Fibroblast of skin of scalp (primary cell): ENCODE measurements at regions not wholly inside any gene's neighbourhood (a gene's known extent, or its start where the extent isn't known, plus 50 kb on each side); places are given as distances from the start of the nearest gene placed in this dataset.
"Not testable (repeated sequence)": the region's sequence is repeated elsewhere in the genome, so short reads cannot be mapped to it uniquely, and the experiment has no call there.

Source experiments
- DNase-seq: peaks from one replicate; pipeline ENCODE4 v3.0.0-alpha.2; 2013

DNA sequence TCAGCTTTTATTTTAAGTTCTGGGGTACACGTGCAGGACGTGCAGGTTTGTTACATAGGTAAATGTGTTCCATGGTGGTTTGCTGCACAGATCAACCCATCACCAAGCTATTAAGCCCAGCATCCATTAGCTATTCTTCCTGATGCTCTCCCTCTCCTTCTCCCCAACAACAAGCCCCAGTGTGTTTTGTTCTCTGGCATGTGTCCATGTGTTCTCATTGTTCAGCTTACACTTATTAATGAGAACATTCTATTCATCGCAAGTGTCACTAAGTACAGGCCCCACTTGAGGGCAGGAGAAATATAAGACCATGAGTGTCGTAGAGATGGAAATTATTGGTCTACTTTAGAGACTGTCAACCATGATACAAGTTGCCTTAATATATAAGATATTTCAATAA lies 615.1 kb downstream of the CDH8 start:
- DNase-seq = no peak

- DNase-seq = no peak
These were observed 616.4 kb downstream of the CDH8 start for GRCh38 chr16:61419791-61420190.

- not testable (repeated sequence) for DNase-seq
These were observed 617.4 kb downstream of the CDH8 start for GRCh38 chr16:61418802-61419201.

DNA sequence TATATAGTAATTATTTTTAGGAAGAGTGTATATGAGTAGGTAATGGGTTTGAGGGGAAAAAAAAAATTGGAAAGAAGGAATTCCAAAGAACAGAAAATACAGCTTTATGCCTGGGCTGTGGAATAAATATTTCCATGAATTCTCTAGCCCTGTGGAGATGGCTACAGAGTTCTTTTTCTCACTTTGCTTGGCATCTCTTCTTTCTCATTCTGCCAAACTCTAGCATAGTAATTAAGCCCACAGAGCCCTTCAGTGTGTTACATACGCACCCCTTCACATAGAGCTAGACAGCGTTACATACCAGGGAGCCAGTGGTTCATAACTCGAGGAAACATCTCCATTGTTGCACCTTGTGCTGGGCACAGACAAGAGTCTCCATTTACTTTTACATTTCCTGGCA lies 621.1 kb downstream of the CDH8 start:
- DNase-seq = no peak

GRCh38 chr16:61413021-61413420 lies 623.2 kb downstream of the CDH8 start:
- DNase-seq = no peak

DNA sequence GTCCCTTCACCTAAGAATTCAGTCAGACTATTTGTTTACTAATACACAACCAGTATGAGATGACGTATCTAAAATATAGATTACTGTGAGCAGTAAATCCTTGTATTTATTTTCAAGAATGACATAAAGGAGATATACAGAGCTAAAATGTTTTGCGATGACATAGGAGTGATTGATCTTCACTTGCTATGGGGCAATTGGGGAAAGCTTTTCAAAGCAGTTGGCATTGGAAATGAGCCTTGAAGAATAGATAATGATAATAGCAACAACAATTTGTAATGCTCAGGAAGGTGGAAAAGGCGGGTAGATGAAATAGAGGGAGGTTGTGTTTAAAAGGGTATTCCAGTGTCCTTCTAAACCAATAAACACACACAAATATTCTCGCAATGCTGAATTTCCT lies 623.7 kb downstream of the CDH8 start:
- DNase-seq = no peak

DNA sequence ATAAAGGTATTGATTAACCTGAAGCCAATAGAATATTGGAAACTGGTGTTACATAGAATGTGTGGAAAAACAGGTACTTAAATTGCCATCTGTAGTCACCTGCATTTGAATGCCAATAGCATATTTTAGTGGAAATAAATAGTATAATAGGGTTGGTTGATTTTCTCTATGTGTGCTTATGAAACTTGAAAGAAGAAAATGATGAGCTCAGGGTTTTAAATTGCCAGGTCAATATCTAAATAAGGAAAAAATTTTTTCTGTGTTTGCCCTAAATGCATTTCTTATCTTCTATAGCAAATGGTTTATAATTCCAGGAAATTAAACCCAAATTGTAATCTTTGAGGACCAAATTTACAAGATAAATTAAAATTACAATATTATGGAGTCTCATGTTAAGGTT lies 626.6 kb downstream of the CDH8 start:
- no peak for DNase-seq

DNA sequence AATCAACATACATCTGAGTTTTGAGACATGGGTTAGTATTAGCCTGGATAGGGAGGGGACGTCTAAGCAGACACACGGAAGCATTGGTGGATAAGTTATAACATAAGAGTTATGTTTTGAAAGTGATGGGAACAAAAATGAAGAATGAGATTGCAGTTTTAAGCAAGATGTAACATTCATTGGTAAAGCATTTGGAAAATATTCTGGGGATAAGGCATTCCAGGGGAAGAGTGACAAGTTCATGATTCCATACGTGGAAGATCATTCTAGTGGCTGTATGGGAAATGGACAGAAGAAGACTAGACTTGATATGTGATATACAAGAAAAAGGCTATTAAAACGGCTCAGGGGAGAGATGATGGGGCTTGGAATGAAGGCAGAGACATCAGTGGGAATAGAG lies 632.9 kb downstream of the CDH8 start:
- peak; percentile 10 for DNase-seq

DNA sequence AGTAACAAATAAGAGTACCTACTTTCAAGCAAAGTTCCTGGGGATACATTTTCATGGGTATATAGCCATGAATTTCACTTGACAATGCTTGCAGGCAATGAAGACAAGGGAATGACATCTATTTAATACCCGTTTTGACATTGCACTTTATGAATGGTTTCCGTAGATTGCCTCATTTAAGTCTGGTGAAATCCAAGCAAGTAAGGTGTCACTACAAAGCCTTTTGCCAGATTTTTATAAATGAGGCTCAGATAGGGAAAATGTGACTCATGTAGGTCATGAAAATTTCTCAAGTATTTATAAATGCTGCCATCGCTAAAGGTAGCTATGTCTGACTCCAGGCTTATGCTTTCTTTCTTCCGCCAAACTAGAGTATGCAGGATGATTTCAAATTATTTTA lies 644.3 kb downstream of the CDH8 start:
- DNase-seq = no peak

DNA sequence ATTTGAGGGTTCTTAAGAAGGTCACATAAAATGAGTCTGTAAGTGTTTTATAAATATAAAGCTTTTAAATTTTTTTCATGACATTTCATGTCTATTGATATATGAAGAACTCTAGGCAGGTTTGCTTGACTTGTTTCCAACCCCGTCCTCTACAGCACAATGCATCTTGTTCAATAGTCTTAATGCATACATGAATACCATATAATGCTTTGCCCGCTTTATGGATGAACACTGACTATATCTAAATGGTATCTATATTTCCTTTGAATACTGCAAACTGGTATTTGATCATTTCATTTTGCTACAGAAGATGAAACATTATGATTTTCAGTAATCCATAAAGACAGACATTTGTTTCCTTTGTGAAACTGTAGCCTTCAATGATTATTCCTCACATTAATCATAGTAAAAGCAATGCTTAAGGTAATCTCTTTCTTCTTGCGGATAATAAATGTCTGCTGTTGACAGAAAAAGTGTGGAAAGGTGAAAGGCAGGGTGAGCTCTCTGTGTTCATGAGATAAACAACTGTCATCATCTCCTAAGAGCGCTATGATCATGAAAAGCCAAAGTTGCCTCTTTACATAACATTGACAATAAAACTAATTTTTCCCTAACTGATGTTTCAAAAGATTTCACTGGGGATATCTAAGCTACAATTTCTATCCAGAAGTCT lies 645.1 kb downstream of the CDH8 start:
- no peak for DNase-seq

- DNase-seq = no peak
These were observed 650.7 kb downstream of the CDH8 start for GRCh38 chr16:61385392-61386071.

GRCh38 chr16:61382435-61382834 lies 653.8 kb downstream of the CDH8 start:
- DNase-seq = no peak

DNA sequence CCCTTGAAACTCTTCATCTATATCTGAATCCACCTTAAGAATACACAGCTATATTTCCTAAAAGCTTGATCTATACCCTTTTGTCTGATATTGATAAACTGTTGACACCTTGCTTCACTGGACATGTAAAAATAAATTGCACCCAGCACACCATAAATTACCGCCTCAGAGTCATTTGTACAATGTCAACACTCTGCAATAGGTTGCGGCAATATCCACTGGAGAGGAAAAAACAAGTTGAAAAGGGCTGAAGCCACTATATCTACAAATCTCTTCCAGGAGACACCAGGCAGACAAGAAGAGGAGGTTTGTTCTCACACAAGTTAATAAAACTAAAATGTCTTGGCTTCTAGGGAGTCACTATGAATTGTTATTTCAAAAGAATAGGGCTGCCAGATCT lies 656.9 kb downstream of the CDH8 start:
- no peak for DNase-seq

DNA sequence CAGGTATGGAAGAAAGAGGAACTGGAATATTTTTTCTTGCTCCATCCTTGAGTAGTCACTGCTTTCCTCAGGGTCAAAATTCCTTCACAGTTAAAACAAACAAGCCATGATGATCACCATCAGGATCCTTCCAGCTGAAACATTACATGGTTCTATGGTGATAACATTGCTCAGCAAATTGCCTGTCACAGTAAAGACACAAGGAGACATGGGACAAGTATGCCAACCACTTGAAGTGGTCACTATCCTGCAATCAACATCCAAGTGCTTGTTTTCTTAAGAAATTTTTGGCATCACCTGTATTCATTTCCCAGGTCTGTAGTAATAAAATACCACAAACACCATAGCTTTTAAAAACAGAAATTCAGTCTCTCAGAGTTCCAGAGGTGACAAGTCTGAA lies 662.2 kb downstream of the CDH8 start:
- DNase-seq = no peak

DNA sequence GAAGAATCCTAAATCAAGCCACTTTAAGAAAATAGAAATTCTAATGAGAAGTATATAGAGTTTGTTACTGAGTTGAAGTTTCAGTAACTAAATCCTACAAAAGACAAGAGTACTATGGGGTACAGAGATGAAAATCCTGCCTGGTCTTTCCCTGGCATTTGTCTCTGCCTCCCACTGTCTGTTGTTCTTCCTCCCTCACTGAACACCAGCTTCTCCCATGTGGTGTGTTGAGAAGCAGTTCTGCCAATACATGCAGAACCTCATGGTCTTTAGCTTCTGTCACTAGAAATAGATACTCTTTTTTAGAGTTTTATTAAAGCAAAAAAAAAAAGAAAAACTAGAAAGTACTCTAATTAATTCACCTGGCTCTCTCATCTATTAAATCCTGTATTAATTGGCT lies 664.4 kb downstream of the CDH8 start:
- no peak for DNase-seq

- DNase-seq = no peak
These were observed 664.9 kb downstream of the CDH8 start for GRCh38 chr16:61371388-61371787.

DNA sequence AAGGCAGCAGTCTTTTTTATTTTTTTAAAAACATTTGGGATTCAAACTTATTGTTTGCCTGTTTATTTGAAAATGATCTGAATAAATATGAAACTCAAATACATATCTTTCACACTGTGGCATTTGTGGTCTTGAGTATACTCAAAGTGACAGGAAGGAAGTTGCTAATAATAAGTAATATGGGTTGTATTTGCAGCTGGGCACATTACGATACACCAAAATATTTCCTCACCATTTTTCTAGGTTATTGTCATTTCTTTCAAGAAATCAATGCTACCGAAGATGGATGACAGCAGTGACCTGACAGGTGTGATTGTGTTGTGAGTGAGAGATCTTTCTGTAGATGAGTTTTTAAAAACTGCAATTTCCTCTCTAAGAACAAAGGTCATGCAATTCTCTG lies 665.7 kb downstream of the CDH8 start:
- DNase-seq = no peak

- no peak for DNase-seq
These were observed 670.2 kb downstream of the CDH8 start for GRCh38 chr16:61366006-61366405.

DNA sequence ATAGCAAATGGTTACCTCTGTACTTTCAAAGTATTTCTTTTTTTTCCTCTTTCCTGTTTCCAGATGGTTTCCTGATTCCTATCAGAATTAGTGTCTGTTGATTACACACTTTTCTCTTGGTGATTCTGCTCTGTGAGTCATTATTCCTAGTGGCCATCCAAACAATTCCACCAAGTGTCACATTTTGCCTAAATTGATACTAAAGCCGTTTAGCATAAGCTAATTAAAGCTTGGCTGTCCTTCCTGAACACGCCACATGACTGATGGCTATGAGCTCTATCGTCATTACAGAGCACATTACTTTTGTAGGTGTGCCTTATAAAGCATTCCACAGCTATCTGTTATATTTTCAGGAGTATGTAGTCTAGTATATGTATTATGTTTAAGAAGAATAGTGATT lies 671.2 kb downstream of the CDH8 start:
- no peak for DNase-seq

- no peak for DNase-seq
These were observed 673.7 kb downstream of the CDH8 start for GRCh38 chr16:61362585-61362984.

DNA sequence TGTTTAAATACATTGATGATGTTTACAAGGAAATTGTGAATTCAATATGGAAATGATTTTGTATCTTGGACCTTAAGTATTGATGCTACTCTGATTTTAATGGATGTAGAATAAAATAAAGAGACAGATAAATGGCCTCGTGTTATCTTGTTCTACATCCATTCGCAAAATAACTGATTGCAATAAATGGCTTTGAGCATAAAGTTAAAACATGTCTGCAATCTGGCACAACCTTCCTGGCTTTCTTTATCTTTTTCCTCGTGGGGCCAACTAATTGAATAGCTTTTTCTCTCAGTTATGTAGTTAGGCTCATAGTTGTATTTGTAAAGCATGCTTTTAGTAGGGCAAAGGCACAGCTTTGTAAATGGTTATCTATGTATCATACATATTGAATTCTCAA lies 691.4 kb downstream of the CDH8 start:
- no peak for DNase-seq

DNA sequence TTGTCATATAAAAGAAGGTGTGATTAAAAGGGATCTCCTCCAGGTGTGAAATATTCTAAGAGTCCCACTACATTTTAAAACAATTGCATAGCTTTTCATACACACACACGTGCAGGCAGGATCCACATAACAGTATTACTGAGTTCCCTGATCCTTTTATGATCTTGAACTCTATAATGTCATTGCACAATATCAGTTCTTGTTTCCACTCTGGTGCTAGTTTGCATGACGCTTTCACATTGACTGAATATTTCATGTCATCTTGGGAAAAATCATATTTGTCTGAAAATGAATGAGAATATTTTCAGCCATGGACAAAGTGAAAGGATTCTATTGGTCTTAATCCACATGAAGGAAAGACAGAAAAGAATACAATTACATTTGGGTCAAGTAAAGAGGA lies 703.8 kb downstream of the CDH8 start:
- no peak for DNase-seq

- DNase-seq = no peak
These were observed 712.2 kb downstream of the CDH8 start for GRCh38 chr16:61324044-61324443.

- peak; percentile 2 for DNase-seq
These were observed 712.8 kb downstream of the CDH8 start for GRCh38 chr16:61323456-61323855.

GRCh38 chr16:61320791-61321190 lies 715.4 kb downstream of the CDH8 start:
- DNase-seq = no peak
